ENCODE measurements at regions not wholly inside any gene's neighbourhood (a gene's known extent, or its start where the extent isn't known, plus 50 kb on each side); places are given as distances from the start of the nearest gene placed in this dataset.
A peak's percentile ranks its signal among the peaks of the same experiment; 100 is the strongest.
"Not testable (repeated sequence)": the region's sequence is repeated elsewhere in the genome, so short reads cannot be mapped to it uniquely, and the experiment has no call there.

- no peak for DNase-seq (ENCODE audit: low read depth in 3 of 3)
Measured at GRCh38 chr12:59405992-59406391, 189.8 kb upstream of the SLC16A7 start.

- no peak for DNase-seq (ENCODE audit: low read depth in 3 of 3)
Measured at GRCh38 chr12:59404109-59404650, 191.6 kb upstream of the SLC16A7 start.

GRCh38 chr12:59403259-59403932 is 192.4 kb upstream of the SLC16A7 start:
- peak in 1 of 3 donors; percentile 18 for DNase-seq (ENCODE audit: low read depth in 3 of 3)

GRCh38 chr12:59401862-59402261 is 194.0 kb upstream of the SLC16A7 start:
- DNase-seq (ENCODE audit: low read depth in 3 of 3), result no peak

- DNase-seq (ENCODE audit: low read depth in 3 of 3), result no peak
Measured at GRCh38 chr12:59398164-59398563, 197.7 kb upstream of the SLC16A7 start.

- DNase-seq (ENCODE audit: low read depth in 3 of 3), result no peak
Measured at GRCh38 chr12:59396919-59397318, 198.9 kb upstream of the SLC16A7 start.

- DNase-seq (ENCODE audit: low read depth in 3 of 3), result no peak
Measured at GRCh38 chr12:59396519-59396918, 199.3 kb upstream of the SLC16A7 start.

GRCh38 chr12:59395310-59395709 is 200.5 kb upstream of the SLC16A7 start:
- DNase-seq (ENCODE audit: low read depth in 3 of 3), result not testable (repeated sequence)

GRCh38 chr12:59393506-59393905 is 202.3 kb upstream of the SLC16A7 start:
- DNase-seq (ENCODE audit: low read depth in 3 of 3), result no peak

- no peak for DNase-seq (ENCODE audit: low read depth in 3 of 3)
Measured at GRCh38 chr12:59389968-59390576, 205.8 kb upstream of the SLC16A7 start.

- DNase-seq (ENCODE audit: low read depth in 3 of 3), result no peak
Measured at GRCh38 chr12:59388694-59389093, 207.1 kb upstream of the SLC16A7 start.

GRCh38 chr12:59388176-59388575 is 207.7 kb upstream of the SLC16A7 start:
- DNase-seq (ENCODE audit: low read depth in 3 of 3), result no peak

- no peak for DNase-seq (ENCODE audit: low read depth in 3 of 3)
Measured at GRCh38 chr12:59386236-59386635, 209.6 kb upstream of the SLC16A7 start.

GRCh38 chr12:59383079-59383822 is 212.6 kb upstream of the SLC16A7 start:
- DNase-seq (ENCODE audit: low read depth in 3 of 3), result no peak

GRCh38 chr12:59382282-59383078 is 213.3 kb upstream of the SLC16A7 start:
- no peak for DNase-seq (ENCODE audit: low read depth in 3 of 3)

- DNase-seq (ENCODE audit: low read depth in 3 of 3), result no peak
Measured at GRCh38 chr12:59381106-59381505, 214.7 kb upstream of the SLC16A7 start.

GRCh38 chr12:59375633-59376032 is 220.2 kb upstream of the SLC16A7 start:
- no peak for DNase-seq (ENCODE audit: low read depth in 3 of 3)

GRCh38 chr12:59374783-59375182 is 221.0 kb upstream of the SLC16A7 start:
- DNase-seq (ENCODE audit: low read depth in 3 of 3), result no peak

GRCh38 chr12:59372956-59373355 is 222.9 kb upstream of the SLC16A7 start:
- DNase-seq (ENCODE audit: low read depth in 3 of 3), result no peak

- DNase-seq (ENCODE audit: low read depth in 3 of 3), result no peak
Measured at GRCh38 chr12:59370933-59371332, 224.9 kb upstream of the SLC16A7 start.

- DNase-seq (ENCODE audit: low read depth in 3 of 3), result no peak
Measured at GRCh38 chr12:59365133-59365532, 230.7 kb upstream of the SLC16A7 start.

- no peak for DNase-seq (ENCODE audit: low read depth in 3 of 3)
Measured at GRCh38 chr12:59357811-59358210, 238.0 kb upstream of the SLC16A7 start.
